ENCODE measurements at regions not wholly inside any gene's neighbourhood (a gene's known extent, or its start where the extent isn't known, plus 50 kb on each side); places are given as distances from the start of the nearest gene placed in this dataset.
A peak's percentile ranks its signal among the peaks of the same experiment; 100 is the strongest.

GRCh38 chr4:24417206-24417605, 167.1 kb downstream of the DHX15 start:
- no peak for ATAC-seq

- no peak for ATAC-seq
Observed at GRCh38 chr4:24416293-24416692, 168.1 kb downstream of the DHX15 start.

DNA sequence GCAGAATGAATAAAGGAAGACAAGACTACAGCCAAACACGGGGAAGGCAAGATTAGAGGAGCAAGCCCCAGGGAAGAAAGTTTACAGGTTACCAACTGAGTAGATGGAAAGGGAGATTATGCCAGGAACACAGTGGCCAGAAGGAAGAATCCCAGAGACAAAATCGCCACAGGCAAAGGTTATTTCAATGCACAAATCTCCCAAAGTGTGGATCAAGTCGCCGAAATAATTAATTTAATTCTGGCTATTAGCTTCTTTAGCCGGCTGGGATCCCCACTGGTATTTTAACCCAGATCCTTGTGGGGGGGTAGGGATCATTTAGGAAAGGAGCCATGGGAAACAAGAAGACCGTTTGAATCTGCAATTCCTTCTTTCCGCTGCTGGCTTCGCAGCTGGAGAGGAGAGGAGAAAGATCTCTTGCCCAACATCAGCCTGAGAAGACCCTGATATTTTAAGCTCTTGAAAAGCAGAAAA, 171.0 kb downstream of the DHX15 start:
- ATAC-seq = no peak

DNA sequence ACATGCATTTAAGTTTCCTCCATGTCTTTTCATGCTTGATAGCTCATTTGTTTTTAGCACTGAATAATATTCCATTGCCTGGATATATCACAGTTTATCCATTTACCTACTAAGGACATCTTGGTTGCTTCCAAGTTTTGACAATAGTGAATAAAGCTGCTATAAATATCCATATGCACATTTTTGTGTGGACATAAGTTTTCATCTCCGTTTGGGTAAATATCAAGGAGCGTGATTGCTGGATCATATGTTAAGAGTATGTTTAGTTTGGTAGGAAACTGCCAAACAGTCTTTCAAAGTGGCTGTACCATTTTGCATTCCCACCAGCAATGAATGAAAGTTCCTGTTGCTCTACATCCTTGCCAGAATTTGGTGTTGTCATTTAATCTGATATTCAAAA, 172.5 kb downstream of the DHX15 start:
- ATAC-seq = no peak

DNA sequence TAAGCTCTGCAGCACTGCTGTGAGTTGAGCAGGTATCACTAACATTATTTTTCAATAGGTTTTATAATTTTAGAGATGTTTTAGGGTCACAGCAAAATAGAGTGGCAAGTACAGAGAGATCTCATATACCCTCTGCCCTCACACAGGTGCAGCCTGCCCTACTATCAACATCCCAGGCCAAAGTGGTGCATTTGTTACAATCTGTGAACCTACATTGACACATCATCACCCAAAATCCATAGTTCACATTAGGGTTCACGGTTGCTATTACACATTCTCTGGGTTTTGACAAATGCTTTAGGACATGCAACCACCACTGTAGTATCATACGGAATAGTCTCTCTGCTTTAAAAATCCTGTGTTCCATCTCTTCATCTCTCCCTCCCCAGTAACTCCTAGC, 173.1 kb downstream of the DHX15 start:
- ATAC-seq = no peak

DNA sequence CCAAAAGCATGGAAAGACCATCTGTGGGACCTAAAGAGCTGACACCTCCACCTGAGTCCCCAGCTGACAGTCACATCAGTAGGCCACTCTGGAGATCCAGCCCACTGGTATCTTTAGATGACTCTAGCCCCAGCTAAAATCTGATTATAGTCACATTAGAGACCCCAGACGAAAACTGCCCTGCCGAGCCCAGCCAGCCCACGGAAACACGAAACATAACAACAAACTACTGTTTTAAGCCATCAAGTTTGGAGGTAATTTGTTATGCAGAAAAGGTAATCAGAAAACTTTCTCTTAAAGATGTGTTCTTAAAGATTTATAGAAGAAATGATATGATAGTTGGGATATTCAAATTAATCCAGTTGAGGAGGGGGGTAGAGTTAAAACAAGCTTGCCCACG, 175.7 kb downstream of the DHX15 start:
- ATAC-seq = no peak

DNA sequence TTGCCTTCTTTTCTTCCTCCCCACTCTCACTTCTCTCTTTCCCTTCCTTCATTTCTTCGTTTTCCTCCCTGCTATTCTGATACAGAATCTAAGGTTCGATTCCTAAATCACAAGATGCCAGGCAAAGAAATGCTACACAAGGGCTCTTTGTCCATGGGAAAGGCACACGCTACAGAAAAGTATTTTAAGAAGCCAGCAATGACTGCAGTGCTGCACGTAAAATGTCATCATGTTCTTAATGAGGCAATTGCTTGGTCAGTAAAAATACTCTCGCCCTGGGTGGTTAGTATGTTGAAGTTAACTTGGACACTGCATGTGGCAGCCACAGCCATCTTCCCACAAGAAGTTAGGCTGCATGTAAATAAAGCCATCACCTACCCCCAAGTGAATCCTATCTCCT, 178.4 kb downstream of the DHX15 start:
- no peak for ATAC-seq

DNA sequence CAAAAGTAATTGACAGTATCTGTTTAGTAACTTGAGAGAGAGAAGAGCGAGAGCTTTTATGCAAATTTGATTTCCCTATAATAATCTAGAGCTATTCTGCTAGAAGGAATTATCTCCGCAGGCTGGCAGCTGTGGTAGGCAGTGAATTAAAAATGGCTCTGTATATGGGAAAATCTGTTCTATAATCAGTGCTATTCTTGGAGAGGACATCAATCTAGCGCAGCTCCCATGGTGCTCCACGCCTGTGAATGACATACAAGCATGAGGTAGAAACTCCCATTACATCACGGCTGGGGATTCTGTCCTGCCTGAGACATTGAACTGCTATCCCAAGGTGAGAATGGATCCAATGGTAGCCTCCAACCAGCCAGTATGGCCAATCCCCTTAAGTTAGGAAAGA, 179.0 kb downstream of the DHX15 start:
- no peak for ATAC-seq

- no peak for ATAC-seq
Observed at GRCh38 chr4:24404281-24404680, 180.1 kb downstream of the DHX15 start.

GRCh38 chr4:24403265-24403664, 181.1 kb downstream of the DHX15 start:
- ATAC-seq = no peak

GRCh38 chr4:24400537-24400936, 183.8 kb downstream of the DHX15 start:
- no peak for ATAC-seq

DNA sequence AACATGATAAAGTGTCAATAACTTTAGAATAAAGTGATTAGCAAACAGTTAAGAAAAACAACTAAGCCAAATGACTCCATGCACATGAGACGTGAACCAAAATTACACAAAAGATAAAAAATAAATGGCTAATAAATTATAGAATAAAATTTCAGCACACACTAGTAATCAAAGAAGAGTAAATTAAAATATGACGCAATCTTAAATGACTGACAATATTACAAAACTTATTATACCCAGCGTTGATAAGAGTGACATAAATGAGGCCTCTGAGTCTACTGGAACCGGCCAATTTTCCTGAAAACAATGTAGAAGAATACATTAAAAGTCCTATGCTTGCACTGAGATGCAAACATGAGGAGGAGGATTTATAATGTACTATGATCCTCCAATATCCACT, 187.4 kb downstream of the DHX15 start:
- no peak for ATAC-seq

- no peak for ATAC-seq
Observed at GRCh38 chr4:24395937-24396336, 188.4 kb downstream of the DHX15 start.

- no peak for ATAC-seq
Observed at GRCh38 chr4:24394041-24394440, 190.3 kb downstream of the DHX15 start.

- no peak for ATAC-seq
Observed at GRCh38 chr4:24392613-24393012, 191.7 kb downstream of the DHX15 start.

- ATAC-seq = peak; percentile 35 to 43
Observed at GRCh38 chr4:24382381-24382780, 202.0 kb downstream of the DHX15 start.

DNA sequence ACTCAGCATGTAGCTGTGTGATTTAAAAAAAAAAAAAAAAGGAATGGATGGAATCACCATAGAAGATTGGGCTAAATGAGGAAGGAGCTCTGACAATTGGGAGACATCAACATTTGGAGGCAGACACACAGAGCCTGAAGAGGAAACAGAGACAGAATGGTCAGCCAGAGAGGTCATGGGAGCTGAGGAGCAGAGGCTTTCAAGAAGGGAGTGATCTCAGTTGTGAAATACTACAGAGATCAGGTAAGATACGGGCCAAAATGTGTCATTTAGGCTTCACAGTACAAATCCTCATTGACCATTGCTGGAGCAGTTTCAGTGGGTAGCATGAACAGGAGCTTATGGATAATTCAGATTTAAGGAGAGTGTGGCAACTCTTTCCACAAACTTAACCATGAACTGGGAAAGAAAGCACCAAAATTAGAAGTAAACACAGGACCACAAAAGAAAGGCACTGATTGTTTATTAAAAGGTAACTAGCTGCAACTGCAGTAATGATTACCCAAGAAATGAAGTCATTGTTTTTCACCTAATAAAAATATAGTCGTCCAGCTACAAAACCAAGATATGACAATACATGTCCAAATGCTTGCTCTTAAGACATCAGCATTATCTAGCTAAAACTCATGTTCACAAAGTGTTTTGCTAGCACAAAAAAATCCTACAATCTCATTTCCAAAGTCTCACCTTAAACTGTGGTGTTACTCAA, 203.2 kb downstream of the DHX15 start:
- no peak for ATAC-seq

- ATAC-seq = no peak
Observed at GRCh38 chr4:24373704-24374103, 210.7 kb downstream of the DHX15 start.

DNA sequence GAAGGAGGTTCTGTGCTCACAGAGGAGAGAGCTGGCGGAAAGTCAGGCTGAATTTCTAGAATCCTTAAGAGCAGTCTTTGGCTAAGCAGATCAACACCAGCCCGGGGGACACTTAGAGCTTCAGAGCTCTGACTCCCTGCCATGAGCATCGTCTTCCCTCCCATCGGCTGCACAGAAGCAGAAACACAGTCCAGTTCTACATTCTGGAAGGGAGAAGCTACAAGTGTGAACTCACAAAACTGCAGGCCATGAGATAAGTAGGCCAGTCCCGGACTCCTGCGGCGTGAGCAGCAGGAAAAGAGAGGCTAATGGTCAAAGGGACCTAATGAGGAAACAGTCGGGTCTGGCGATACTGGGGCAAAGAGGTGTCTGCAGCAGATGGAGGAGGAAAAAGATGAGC, 211.5 kb downstream of the DHX15 start:
- no peak for ATAC-seq

DNA sequence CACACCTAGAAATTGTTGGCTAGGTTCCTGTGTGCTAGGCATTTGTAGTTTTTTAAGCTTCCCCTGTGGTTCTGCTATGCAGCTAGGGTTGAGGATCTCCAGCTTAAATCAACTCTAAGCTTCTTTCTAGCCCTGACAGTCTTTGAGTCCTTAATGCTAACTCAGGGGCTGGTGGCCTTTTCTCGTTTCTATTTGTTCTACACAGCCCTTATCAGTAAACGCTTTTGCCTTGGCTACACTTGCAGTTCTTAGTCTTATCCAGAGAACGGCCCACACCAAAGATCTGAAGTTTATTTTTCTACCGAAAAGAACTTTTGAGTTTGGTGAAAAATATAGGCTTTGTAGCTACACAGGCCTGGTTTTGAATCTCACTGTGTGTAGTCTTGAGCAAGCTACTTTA, 212.0 kb downstream of the DHX15 start:
- ATAC-seq = no peak

GRCh38 chr4:24370421-24370820, 213.9 kb downstream of the DHX15 start:
- ATAC-seq = no peak

- ATAC-seq = no peak
Observed at GRCh38 chr4:24369507-24370029, 214.8 kb downstream of the DHX15 start.

GRCh38 chr4:24368801-24369200, 215.6 kb downstream of the DHX15 start:
- ATAC-seq = no peak

GRCh38 chr4:24364852-24365251, 219.5 kb downstream of the DHX15 start:
- ATAC-seq = no peak

DNA sequence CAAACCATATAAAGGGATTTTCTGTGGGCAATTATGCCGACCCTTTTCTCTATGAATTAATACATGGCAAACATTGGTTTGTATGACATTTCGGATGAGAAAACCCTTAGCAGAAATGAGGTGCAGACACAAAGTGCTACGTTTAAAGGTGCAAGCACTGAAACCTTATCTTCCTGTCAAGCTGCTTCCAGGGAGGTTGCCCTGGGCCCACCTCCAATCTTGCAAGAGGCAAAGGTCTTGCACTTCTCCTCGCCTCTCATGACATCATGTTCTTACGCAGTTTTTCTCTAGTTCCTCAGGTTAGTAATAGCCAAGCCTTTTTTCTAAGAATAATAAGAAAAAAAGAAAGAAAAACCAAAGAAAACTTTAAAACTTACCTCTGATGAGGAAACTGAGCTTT, 220.1 kb downstream of the DHX15 start:
- no peak for ATAC-seq
